SU-DHL-6 (cell line): ENCODE measurements at regions not wholly inside any gene's neighbourhood (a gene's known extent, or its start where the extent isn't known, plus 50 kb on each side); places are given as distances from the start of the nearest gene placed in this dataset.

ENCODE experiments used
- EZH2phosphoT487 ChIP-seq: fragments of 200-600 bp; sonication (generic), shearing (Covaris generic); conservative IDR thresholded peaks from 2 replicates; pipeline ENCODE4 v1.6.1; 2018; ENCODE audit warnings: mild to moderate bottlenecking, antibody characterized with exemption, low read length, moderate library complexity, mixed read lengths
- TF ChIP-seq, protein P1 (sequence below): fragments of 200-600 bp; sonication (generic); IDR thresholded peaks from one replicate; pipeline ENCODE4 v1.5.1; 2017; ENCODE audit warnings: antibody characterized with exemption, mild to moderate bottlenecking, low read length, moderate library complexity; ENCODE audit not compliant: insufficient read depth, poor library complexity, severe bottlenecking

DNA sequence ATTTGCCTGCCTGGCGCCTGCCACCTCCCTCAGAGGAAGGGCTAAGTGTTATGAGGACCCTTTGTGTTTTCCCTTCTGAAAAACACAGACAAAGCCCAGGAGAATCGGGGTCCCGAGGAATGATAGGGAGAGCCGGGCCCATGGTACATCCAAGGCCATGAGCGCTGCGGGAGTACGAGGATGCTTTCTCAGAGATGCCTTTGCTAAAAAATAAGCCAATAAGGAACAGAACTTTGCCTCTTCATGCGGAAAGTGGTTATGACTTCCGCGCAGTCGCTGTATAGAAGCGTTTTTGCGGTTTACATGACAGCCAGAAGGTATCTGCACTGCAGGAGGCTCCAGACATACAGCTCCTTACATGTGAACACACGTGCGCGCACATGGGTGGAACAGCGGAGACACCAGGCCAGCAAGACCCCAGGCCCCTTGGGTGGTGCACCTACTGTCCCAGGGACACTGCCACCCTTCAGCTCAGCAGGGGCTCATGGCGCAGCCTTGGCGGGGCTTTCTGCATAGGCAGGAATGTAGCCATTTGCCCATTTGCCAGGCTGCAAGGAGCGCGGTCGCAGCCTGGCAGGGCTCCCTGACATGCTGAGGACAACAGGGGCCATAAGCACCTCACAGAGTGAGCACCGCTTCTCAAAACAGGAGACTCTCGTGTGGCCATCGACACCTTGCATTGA is 252.4 kb upstream of the SALL3 start:
- TF ChIP-seq, protein P1, sequence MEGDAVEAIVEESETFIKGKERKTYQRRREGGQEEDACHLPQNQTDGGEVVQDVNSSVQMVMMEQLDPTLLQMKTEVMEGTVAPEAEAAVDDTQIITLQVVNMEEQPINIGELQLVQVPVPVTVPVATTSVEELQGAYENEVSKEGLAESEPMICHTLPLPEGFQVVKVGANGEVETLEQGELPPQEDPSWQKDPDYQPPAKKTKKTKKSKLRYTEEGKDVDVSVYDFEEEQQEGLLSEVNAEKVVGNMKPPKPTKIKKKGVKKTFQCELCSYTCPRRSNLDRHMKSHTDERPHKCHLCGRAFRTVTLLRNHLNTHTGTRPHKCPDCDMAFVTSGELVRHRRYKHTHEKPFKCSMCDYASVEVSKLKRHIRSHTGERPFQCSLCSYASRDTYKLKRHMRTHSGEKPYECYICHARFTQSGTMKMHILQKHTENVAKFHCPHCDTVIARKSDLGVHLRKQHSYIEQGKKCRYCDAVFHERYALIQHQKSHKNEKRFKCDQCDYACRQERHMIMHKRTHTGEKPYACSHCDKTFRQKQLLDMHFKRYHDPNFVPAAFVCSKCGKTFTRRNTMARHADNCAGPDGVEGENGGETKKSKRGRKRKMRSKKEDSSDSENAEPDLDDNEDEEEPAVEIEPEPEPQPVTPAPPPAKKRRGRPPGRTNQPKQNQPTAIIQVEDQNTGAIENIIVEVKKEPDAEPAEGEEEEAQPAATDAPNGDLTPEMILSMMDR, result no peak
- TF ChIP-seq EZH2phosphoT487, result no peak
